ENCODE measurements at regions not wholly inside any gene's neighbourhood (a gene's known extent, or its start where the extent isn't known, plus 50 kb on each side); places are given as distances from the start of the nearest gene placed in this dataset.
"Not testable (repeated sequence)": the region's sequence is repeated elsewhere in the genome, so short reads cannot be mapped to it uniquely, and the experiment has no call there.

DNA sequence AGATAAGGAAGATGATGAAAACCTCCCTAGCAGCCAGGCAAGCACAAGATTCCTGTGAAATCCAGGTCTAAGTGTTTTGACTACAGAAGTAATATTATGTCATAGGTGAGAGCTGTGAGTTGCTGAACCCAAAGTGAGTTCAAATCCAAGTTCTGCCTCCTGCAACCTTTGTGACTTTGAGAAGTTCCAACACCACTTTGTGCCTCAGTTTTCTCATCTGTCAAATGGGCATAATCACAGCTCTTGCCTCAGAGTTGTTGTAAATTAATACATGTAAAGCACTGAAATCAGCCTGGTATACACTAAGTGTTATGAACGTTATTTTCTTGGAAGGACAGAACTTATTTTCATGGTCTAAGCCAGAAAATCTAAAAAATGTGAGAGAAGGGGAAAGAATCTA is 210.3 kb upstream of the FRG2C start:
- not testable (repeated sequence) for DNase-seq

DNA sequence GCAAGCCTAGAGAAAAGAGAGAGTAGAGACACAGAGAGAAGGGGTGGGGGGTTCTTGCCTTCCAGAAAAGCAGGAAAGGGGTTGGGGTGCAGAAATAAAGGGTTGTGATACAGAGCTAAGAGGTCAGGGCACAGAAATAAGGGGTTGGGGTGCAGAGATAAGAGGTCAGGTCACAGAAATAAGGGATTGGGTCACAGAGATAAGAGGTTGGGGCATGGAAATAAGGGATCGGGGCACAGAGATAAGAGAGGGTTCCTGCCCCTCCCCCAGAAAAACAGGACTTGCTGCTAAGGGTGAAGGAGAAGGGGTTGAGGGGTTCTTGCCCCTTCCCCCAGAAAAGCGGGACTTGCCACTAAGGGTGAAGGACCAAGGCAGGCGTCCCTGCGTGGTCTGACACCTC is 189.6 kb upstream of the FRG2C start:
- DNase-seq = not testable (repeated sequence)

- DNase-seq = not testable (repeated sequence)
Observed at GRCh38 chr3:75496600-75496999, 167.5 kb upstream of the FRG2C start.

- DNase-seq = not testable (repeated sequence)
Observed at GRCh38 chr3:75500357-75500756, 163.8 kb upstream of the FRG2C start.

- DNase-seq = not testable (repeated sequence)
Observed at GRCh38 chr3:75502171-75502570, 162.0 kb upstream of the FRG2C start.

GRCh38 chr3:75502769-75503756 is 161.1 kb upstream of the FRG2C start:
- not testable (repeated sequence) for DNase-seq

- no peak for DNase-seq
Observed at GRCh38 chr3:75506603-75507002, 157.5 kb upstream of the FRG2C start.

DNA sequence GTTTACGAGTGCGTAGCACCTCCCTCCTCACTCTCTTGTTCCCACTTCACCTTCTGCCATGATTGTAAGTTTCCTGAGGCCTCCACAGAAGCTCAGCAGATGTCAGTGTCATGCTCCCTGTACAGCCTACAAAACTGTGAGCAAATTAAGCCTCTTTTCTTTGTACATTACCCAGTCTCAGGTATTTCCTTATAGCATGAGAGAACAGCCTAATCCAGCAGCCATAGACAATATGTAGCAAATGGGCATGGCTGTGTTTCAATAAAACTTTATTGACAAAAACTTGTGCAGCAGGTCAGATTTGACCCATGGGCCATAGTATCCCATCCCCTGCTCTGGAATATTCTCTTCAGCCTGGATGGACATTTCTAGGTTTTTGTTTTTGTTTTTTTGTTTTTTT is 156.2 kb upstream of the FRG2C start:
- not testable (repeated sequence) for DNase-seq

DNA sequence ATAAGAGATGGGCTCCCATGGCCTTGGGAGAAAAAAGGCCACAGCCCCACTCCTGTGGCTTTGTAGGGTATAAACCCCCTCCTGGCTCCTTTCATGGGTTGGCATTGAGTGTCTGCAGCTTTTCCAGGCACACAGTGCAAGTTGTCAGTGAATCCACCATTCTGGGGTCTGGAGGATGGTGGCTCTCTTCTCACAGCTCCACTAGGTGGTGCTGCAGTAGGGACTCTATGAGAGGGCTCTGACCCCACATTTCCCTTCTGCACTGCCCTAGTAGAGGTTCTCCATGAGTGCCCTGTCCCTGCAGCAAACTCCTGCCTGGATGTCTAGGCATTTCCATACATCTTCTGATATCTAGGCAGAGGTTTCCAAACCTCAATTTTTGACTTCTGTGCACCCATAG is 136.5 kb upstream of the FRG2C start:
- DNase-seq = not testable (repeated sequence)

DNA sequence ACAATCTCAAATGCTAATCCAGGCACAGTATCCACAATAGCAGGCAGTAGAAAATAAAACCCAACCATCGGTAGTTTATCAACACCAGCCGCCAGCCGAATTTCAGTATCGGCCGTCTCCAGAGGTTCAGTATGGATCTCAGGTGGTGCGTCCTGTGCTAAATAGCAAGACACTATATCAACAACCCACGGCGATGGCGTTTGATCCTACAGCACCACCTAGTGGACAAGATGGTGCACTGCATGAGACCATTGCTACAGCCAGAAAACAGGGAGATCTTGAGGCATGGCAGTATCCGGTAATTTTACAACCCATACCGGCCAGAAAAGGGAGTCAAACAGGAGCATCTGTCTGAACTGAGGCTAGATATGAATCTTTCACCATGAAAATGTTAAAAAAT is 112.0 kb upstream of the FRG2C start:
- DNase-seq = not testable (repeated sequence)

GRCh38 chr3:75564427-75564826 is 99.7 kb upstream of the FRG2C start:
- DNase-seq = not testable (repeated sequence)

- not testable (repeated sequence) for DNase-seq
Observed at GRCh38 chr3:75572303-75572702, 91.8 kb upstream of the FRG2C start.

- not testable (repeated sequence) for DNase-seq
Observed at GRCh38 chr3:75579091-75579490, 85.0 kb upstream of the FRG2C start.

DNA sequence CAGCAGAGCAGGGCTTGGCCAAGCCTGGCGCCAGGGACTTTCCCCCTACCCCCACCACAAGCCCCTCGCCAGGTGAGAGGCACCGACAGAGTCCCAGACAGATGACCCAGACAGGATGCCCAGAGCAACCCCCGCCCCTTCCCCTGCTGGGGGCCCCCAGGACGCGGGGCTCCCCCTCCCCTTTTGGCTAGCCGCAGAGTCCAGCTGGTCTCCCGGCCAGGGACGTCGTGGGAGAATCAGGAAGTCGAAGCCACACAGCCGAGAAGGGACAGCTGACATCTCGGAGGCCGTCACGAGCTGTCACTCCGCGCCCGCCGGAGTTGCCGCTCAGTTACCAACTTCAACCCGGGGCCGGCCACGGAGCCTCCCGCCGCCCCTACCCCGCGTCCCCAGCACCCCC is 84.6 kb upstream of the FRG2C start:
- DNase-seq = not testable (repeated sequence)

- DNase-seq = not testable (repeated sequence)
Observed at GRCh38 chr3:75579981-75580782, 83.9 kb upstream of the FRG2C start.

DNA sequence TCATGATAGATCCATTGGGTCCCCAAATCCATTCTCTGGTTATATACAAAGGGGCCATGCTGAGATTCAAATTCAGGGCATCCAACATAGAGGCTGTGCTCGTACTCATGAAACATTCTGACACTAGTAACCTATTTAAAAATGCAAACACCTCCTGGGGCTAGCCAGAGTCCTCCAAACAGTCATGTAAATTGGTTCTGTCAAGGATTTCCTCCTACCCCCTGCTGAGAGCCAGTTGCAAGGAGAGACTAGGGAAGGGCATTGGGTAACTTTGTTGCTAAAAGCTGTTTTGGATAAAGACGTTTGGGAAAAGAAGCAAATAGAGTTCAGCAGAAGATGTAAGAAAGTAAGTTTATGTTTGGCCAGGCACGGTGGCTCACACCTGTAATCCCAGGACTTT is 81.6 kb upstream of the FRG2C start:
- not testable (repeated sequence) for DNase-seq

- DNase-seq = not testable (repeated sequence)
Observed at GRCh38 chr3:75583116-75583515, 81.0 kb upstream of the FRG2C start.

GRCh38 chr3:75587695-75588094 is 76.4 kb upstream of the FRG2C start:
- not testable (repeated sequence) for DNase-seq

DNA sequence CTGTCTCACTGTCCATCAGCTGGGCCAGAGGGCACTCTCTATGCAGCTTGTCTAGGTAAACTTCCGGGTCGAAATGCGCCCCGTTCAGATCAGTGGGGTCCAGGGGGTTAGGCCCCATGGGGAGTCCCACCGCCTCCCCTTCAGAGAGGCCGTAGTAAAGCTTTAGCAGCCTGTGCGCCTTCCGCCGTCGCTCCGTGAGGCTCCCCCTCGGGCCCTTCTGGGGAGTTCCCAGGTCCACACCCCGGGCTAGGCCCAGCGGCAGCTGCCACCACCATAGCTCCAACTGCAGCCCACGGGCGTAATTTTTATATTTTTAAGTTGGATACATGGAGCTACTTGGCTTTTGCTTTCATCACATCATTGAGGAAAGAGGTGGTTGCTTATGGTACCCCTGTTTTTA is 73.7 kb upstream of the FRG2C start:
- not testable (repeated sequence) for DNase-seq

- DNase-seq = not testable (repeated sequence)
Observed at GRCh38 chr3:75604286-75604934, 59.7 kb upstream of the FRG2C start.

DNA sequence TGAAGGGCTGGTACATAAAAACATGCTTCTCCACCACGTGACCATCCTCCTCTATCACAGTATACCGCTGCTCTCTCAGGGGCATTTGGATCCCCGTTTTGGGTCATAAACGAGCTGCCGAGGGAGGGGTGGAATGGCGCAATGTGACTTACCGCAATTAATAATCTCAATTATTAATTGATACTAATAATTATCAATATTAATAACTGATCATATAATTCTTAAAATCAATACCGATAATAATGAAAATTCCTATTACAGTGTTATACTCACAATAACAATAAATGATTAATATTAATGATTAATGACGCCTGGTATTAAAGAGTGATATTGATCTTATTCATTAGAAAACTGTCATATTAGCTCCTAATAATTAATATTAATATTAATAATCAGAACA is 56.1 kb upstream of the FRG2C start:
- DNase-seq = not testable (repeated sequence)

DNA sequence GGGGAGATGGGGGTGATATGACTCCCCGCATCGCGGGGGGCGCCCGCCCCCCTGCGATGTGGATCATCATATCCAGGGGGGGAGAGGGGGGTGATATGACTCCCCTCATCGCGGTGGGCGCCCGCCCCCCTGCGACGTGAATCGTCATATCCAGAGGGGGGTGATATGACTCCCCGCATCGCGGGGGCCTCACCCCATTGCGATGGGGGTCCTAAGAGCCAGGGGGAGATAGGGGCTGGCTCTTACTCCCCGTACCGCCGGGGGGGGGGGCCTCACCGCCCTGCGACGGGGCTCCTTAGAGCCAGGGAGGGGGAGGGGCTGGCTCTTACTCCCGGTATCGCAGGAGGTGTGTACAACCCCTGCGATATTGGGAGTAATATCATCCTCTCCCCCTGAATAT is 54.5 kb upstream of the FRG2C start:
- DNase-seq = not testable (repeated sequence)

DNA sequence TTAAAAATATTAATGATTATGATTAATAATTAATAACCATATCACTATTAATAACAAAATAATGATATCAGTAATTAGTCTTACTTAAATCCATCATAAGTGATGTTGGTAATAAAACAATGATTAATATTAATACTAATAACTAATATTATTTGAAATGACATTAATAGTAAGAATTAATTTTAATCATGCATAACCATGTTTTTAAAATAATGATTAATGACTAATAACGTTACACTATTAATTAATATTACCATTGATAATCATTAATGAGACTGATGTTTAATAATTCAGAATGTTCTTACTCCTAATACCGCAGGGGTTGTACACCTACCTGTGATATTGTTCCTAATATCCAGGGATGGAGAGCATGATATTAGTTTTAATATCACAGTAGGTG is 53.4 kb upstream of the FRG2C start:
- DNase-seq = no peak
